HL-60 (cell line): ENCODE measurements at regions not wholly inside any gene's neighbourhood (a gene's known extent, or its start where the extent isn't known, plus 50 kb on each side); places are given as distances from the start of the nearest gene placed in this dataset.

Experiments used
- DNase-seq, 2 experiments: peaks; one replicate each; pipeline ENCODE4 v3.0.0-alpha.2; 2010 to 2020; ENCODE audit warnings: low read depth in 1 of 2, low spot score in 1 of 2
- H3K27ac ChIP-seq: fragments of 250-450 bp; sonication (Bioruptor Pico); replicated peaks from 2 replicates; pipeline ENCODE4 v1.5.1; 2020; ENCODE audit warnings: mild to moderate bottlenecking, moderate library complexity
- H3K27me3 ChIP-seq: fragments of 250-450 bp; sonication (Bioruptor Pico); 2 replicates; pipeline ENCODE4 v1.5.1; 2021; ENCODE audit warnings: mild to moderate bottlenecking, moderate library complexity; ENCODE audit not compliant: insufficient read depth, poor library complexity, severe bottlenecking
- H3K4me3 ChIP-seq: replicated peaks from 2 replicates; pipeline ENCODE4 v1.5.1; 2011; ENCODE audit warnings: mild to moderate bottlenecking, control low read depth, low read length; ENCODE audit not compliant: insufficient read depth
- CTCF ChIP-seq: IDR thresholded peaks from one replicate; pipeline ENCODE4 v1.5.1; 2011; ENCODE audit warnings: low read length, control low read depth, inconsistent platforms; ENCODE audit not compliant: insufficient read depth
- GABPA ChIP-seq: IDR thresholded peaks from 2 replicates; pipeline ENCODE4 v1.6.1; 2012; ENCODE audit warnings: low read depth
- POLR2AphosphoS5 ChIP-seq: IDR thresholded peaks from 2 replicates; pipeline ENCODE4 v1.6.1; 2012; ENCODE audit warnings: low read depth
- REST ChIP-seq: IDR thresholded peaks from 2 replicates; pipeline ENCODE4 v1.6.1; 2012; ENCODE audit warnings: low read depth; ENCODE audit not compliant: insufficient replicate concordance
- SPI1 ChIP-seq: IDR thresholded peaks from 2 replicates; pipeline ENCODE4 v1.6.1; 2012; ENCODE audit warnings: low read depth, mild to moderate bottlenecking, borderline replicate concordance

DNA sequence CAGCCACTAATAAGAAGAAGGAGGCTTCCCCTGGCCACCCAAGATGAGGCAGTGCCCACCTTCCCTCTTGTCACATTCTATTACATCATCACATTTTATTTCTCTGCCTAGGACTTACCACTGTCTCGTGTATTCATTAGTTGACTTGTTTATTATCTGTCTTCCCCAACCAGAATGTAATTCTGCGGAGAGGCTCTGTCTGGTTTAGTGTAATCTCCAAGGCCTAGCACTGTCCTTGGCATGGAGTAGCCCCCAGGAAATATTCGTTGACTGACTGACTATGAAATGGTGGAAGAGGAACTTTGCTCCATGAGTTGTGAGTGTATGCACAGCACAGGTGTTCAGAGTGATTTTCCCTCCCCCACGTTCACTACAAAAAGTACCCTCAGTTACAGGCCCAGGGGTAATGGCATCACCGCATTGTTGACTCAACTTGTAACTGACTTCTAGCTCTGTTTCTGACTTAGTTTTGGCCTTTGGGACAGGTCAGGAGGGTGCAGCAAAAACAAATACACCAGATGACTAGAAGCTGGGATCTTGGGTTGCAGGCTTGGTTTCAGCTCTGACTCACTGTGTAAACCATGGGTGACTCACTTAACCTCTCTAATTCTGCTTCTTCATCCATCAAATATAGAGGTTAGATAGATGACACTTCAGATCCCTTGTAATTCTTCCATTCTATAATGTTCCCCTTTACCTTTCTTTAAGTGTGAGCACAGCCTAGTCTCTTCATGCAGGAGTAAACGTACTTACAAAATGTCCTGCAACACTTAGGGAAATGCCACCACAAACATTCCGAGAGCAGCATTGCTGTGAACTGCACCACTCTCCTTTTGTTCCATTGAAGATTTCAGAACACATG lies 229.7 kb downstream of the KCNRG start:
- Histone ChIP-seq H3K27me3 (no peaks in the 10 kb centered on the region), H3K27ac (no peak overlapping the region), H3K4me3 (no peak overlapping the region)
- peak in 1 of 2 experiments; percentile 37 for DNase-seq
- TF ChIP-seq GABPA (no peak), CTCF (no peak), POLR2AphosphoS5 (no peak), SPI1 (no peak), REST (no peak)

DNA sequence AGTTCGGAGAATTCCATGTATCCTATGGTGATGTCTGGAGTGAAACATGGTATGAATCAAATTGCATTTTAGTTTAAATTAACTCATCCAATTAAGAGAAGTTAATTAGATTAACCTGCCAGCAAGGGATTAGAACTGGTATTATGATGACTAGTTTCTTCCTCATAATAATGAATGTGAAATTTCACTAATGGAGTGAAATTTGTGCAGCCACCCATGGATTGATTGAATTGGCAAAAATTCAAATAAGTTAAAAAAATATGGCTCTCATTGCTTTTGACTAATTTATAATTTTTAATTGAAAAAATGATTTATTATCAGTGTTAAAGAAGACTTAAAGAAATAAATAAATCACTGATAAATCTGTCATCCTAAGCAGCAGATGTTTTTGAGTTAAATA lies 232.0 kb downstream of the KCNRG start:
- Histone ChIP-seq H3K27ac (no peak overlapping the region), H3K27me3 (no peaks in the 10 kb centered on the region), H3K4me3 (no peak overlapping the region)
- TF ChIP-seq REST: no peak
- TF ChIP-seq CTCF: no peak
- no peak for TF ChIP-seq POLR2AphosphoS5
- TF ChIP-seq GABPA: no peak
- TF ChIP-seq SPI1: no peak
- no peak for DNase-seq

DNA sequence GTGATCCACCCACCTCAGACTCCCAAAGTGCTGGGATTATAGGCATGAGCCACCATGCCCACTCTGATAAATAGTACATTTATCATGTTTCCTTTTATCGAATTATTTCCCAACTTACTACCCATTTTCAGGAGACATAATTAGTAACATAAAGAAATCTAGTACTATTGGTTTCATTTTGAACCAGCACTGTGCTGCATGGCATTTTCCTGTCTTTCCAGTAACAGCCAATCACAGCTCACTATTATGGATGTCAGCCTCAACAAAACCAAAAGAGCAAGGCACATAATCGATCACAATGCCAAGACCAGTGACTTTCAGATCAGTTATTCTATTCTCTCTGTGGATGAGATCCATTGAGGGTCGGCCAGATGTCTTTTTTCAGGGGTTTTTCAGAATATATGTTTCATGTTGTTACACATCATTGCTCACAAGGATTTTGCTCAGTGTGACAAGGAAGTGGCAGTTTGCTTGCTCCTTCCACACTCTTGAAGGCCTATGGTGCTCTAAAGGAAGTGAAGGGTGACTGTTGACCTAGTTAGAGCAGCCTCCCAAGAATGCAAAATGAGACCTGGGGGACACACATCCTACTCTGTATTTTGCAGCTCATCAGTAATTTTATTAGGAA lies 233.4 kb downstream of the KCNRG start:
- Histone ChIP-seq H3K27ac (no peak overlapping the region), H3K27me3 (no peaks in the 10 kb centered on the region), H3K4me3 (no peak overlapping the region)
- no peak for DNase-seq
- TF ChIP-seq REST: no peak
- TF ChIP-seq GABPA: no peak
- TF ChIP-seq POLR2AphosphoS5: no peak
- no peak for TF ChIP-seq CTCF
- no peak for TF ChIP-seq SPI1
